ENCODE measurements at regions not wholly inside any gene's neighbourhood (a gene's known extent, or its start where the extent isn't known, plus 50 kb on each side); places are given as distances from the start of the nearest gene placed in this dataset.
"Not testable (repeated sequence)": the region's sequence is repeated elsewhere in the genome, so short reads cannot be mapped to it uniquely, and the experiment has no call there.

GRCh38 chr3:106858321-106858720 is 518.9 kb upstream of the CCDC54 start:
- not testable (repeated sequence) for TF ChIP-seq CTCF (IDR thresholded peaks at IDR 0.05; ENCODE audit: insufficient read depth, low read length); POLR2AphosphoS5 (IDR thresholded peaks at IDR 0.05; ENCODE audit: low read depth); SPI1 (IDR thresholded peaks at IDR 0.05; ENCODE audit: borderline replicate concordance, low read depth); REST (IDR thresholded peaks at IDR 0.05; ENCODE audit: insufficient replicate concordance, low read depth); GABPA (IDR thresholded peaks at IDR 0.05; ENCODE audit: low read depth)

All from HL-60 (cell line).